Spleen (tissue), 11 donors: ENCODE measurements at regions not wholly inside any gene's neighbourhood (a gene's known extent, or its start where the extent isn't known, plus 50 kb on each side); places are given as distances from the start of the nearest gene placed in this dataset.

Experiments used
- DNase-seq: peaks from one replicate; pipeline ENCODE4 v3.0.0-alpha.2; 2020
- H3K27ac ChIP-seq, 8 donors: fragments of 200-600 bp; sonication (generic) in 7 of 8; 1 replicate in 4 of 8; 2 replicates in 4 of 8; pipeline versions ENCODE4 v1.5.0 to v1.8.0; 2016 to 2021; ENCODE audit warnings: inconsistent platforms in 4 of 8, mild to moderate bottlenecking in 4 of 8, moderate library complexity in 1 of 8
- H3K27me3 ChIP-seq, 7 donors: fragments of 200-600 bp; sonication (generic) in 6 of 7; replicated peaks in 1 of 7; 1 replicate in 4 of 7; 2 replicates in 3 of 7; pipeline versions ENCODE4 v1.5.0 to v1.8.0; 2016 to 2021; ENCODE audit warnings: inconsistent platforms in 3 of 7, mild to moderate bottlenecking in 1 of 7
- H3K36me3 ChIP-seq, 6 donors: fragments of 200-600 bp; sonication (generic) in 5 of 6; 1 replicate in 4 of 6; 2 replicates in 2 of 6; pipeline versions ENCODE4 v1.5.0 to v1.8.0; 2016 to 2021; ENCODE audit warnings: inconsistent platforms in 2 of 6
- H3K4me1 ChIP-seq, 6 donors: fragments of 200-600 bp; sonication (generic) in 5 of 6; 1 replicate in 3 of 6; 2 replicates in 3 of 6; pipeline versions ENCODE4 v1.5.0 to v1.8.0; 2016 to 2021; ENCODE audit warnings: inconsistent platforms in 3 of 6
- H3K4me3 ChIP-seq, 8 donors: fragments of 200-600 bp; sonication (generic) in 7 of 8; 1 replicate in 4 of 8; 2 replicates in 4 of 8; pipeline versions ENCODE4 v1.5.0 to v1.8.0; 2016 to 2021; ENCODE audit warnings: inconsistent platforms in 4 of 8, mild to moderate bottlenecking in 4 of 8, moderate library complexity in 2 of 8
- H3K9me3 ChIP-seq, 8 donors: fragments of 200-600 bp; sonication (generic) in 7 of 8; 1 replicate in 4 of 8; 2 replicates in 4 of 8; pipeline versions ENCODE4 v1.5.0 to v1.8.0; 2016 to 2021; ENCODE audit warnings: inconsistent platforms in 4 of 8
- POLR2A ChIP-seq, 3 donors: fragments of 450-650 bp; IDR thresholded peaks; one replicate each; pipeline ENCODE4 v1.5.1; 2017; ENCODE audit warnings: antibody characterized with exemption in 3 of 3, mild to moderate bottlenecking in 1 of 3
- POLR2AphosphoS5 ChIP-seq, 3 donors: sonication (generic); formaldehyde crosslinking; IDR thresholded peaks; one replicate each; pipeline ENCODE4 v1.5.1; 2017; ENCODE audit warnings: antibody characterized with exemption in 3 of 3
- WGBS, 5 donors: extraction: QIAGEN DNeasy Blood & Tissue Kit in 3 of 5; methylation state at CpG; one replicate each; pipeline versions ENCODE4 v1.1.5 to v1.1.7; 2013 to 2018; 5-methylcytosine and 5-hydroxymethylcytosine counted together
- intact Hi-C: fragments of 100-400 bp; cut with DNase I; formaldehyde crosslinking; loops from one replicate; pipeline ENCODE4 v1.15.0; 2023; ENCODE audit warnings: low total_unique reads
- TF ChIP-seq, protein P1 (sequence below), 11 experiments: fragments of 200-600 bp in 7 of 11; fragments of 450-650 bp in 4 of 11; sonication (generic) in 4 of 11; IDR thresholded peaks in 8 of 11; conservative IDR thresholded peaks in 3 of 11; 1 replicate in 7 of 11; 2 replicates in 4 of 11; pipeline versions ENCODE4 v1.4.0 to v1.8.0; 2016 to 2021; ENCODE audit warnings: antibody characterized with exemption in 11 of 11, inconsistent platforms in 4 of 11, mild to moderate bottlenecking in 1 of 11
- donor health status: healthy with polysubstance abuse.
- donor health status: DM: no; HTN: no; CAD: no; lungs with moderate emphysema.
- donor health status: DM: no; HTN: no; CAD: no.
- donor health status: Bipolar disorder and iron deficiency.
- donor health status: healthy.
- donor health status: DM: no; HTN: no; CAD: no.
- donor health status: DM: yes; HTN: yes; CAD: no.

DNA sequence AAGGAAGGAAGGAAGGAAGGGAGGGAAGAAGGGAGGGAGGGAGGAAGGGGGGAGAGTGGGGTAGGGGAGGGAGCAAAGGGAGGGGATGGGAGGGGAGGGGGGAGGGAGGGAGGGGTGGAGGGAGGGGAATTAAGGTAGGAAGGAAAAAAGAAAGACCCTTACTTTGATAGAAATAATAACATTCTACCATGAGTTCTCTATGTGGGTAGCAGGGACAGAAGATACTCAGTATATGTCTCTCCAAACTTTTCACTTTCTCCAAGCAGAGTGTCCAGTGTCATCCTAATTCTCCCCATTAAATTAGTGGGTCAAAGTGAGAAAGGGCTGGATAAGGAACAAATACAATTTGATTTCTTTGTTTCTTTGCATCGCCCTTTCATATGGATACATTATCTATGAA lies 553.4 kb upstream of the USP15 start:
- H3K36me3 ChIP-seq: no peaks in the 10 kb centered on the region
- intact Hi-C loops: no loop called here
- DNase-seq: no peak
- no peaks in the 10 kb centered on the region for H3K9me3 ChIP-seq
- TF ChIP-seq POLR2A (IDR thresholded peaks at IDR 0.05) (no peak), POLR2AphosphoS5 (IDR thresholded peaks at IDR 0.05) (no peak)
- TF ChIP-seq, protein P1, sequence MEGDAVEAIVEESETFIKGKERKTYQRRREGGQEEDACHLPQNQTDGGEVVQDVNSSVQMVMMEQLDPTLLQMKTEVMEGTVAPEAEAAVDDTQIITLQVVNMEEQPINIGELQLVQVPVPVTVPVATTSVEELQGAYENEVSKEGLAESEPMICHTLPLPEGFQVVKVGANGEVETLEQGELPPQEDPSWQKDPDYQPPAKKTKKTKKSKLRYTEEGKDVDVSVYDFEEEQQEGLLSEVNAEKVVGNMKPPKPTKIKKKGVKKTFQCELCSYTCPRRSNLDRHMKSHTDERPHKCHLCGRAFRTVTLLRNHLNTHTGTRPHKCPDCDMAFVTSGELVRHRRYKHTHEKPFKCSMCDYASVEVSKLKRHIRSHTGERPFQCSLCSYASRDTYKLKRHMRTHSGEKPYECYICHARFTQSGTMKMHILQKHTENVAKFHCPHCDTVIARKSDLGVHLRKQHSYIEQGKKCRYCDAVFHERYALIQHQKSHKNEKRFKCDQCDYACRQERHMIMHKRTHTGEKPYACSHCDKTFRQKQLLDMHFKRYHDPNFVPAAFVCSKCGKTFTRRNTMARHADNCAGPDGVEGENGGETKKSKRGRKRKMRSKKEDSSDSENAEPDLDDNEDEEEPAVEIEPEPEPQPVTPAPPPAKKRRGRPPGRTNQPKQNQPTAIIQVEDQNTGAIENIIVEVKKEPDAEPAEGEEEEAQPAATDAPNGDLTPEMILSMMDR (IDR thresholded peaks at IDR 0.05 in 8 of 11, conservative IDR thresholded peaks at IDR 0.05 in 3 of 11): no peak
- 84 to 96% (median 92%) methylated on average over 1 of the region's 1 CpG for WGBS, 5 donors
- no peak overlapping the region for H3K27ac ChIP-seq
- no peaks in the 10 kb centered on the region for H3K27me3 ChIP-seq
- H3K4me3 ChIP-seq: no peak overlapping the region
- no peaks in the 10 kb centered on the region for H3K4me1 ChIP-seq

- Histone ChIP-seq H3K9me3 (no peaks in the 10 kb centered on the region), H3K36me3 (no peaks in the 10 kb centered on the region), H3K27ac (no peak overlapping the region), H3K4me1 (no peaks in the 10 kb centered on the region), H3K27me3 (no peaks in the 10 kb centered on the region), H3K4me3 (no peak overlapping the region)
- no peak for TF ChIP-seq POLR2A (IDR thresholded peaks at IDR 0.05)
- TF ChIP-seq POLR2AphosphoS5 (IDR thresholded peaks at IDR 0.05): no peak
- TF ChIP-seq, protein P1 (IDR thresholded peaks at IDR 0.05 in 8 of 11, conservative IDR thresholded peaks at IDR 0.05 in 3 of 11): no peak
- 50 to 85% (median 71%) methylated on average over 5 of the region's 5 CpGs for WGBS, 5 donors
- intact Hi-C loops: no loop called here
- DNase-seq: no peak
Observed at GRCh38 chr12:61713121-61713520, 547.1 kb upstream of the USP15 start.

DNA sequence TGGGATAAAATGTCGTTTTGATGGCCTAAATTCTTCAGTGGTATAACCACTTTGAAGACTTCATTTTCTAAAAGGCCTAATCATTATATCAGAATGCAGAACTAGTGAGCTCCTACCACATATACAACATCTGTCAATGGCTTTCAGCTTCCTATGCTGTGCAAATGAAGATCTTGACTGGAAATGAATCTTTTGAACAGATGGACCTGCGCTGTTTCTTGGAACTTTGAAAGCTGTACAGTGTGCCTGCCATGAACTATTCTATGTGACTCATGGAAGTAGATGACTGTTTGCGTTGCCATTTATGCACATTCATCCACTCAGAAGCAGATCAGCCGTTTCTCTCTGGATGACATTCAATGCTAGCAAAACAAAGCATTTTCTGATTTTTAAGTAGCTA lies 542.2 kb upstream of the USP15 start:
- H3K4me1 ChIP-seq: no peaks in the 10 kb centered on the region
- intact Hi-C loops: no loop called here
- H3K36me3 ChIP-seq: no peaks in the 10 kb centered on the region
- no peak overlapping the region for H3K4me3 ChIP-seq
- 53 to 82% (median 78%) methylated on average over 4 of the region's 4 CpGs for WGBS, 5 donors
- H3K27ac ChIP-seq: no peak overlapping the region
- TF ChIP-seq POLR2AphosphoS5 (IDR thresholded peaks at IDR 0.05) (no peak), POLR2A (IDR thresholded peaks at IDR 0.05) (no peak)
- TF ChIP-seq, protein P1 (IDR thresholded peaks at IDR 0.05 in 8 of 11, conservative IDR thresholded peaks at IDR 0.05 in 3 of 11): no peak
- DNase-seq: no peak
- no peaks in the 10 kb centered on the region for H3K9me3 ChIP-seq
- no peaks in the 10 kb centered on the region for H3K27me3 ChIP-seq

DNA sequence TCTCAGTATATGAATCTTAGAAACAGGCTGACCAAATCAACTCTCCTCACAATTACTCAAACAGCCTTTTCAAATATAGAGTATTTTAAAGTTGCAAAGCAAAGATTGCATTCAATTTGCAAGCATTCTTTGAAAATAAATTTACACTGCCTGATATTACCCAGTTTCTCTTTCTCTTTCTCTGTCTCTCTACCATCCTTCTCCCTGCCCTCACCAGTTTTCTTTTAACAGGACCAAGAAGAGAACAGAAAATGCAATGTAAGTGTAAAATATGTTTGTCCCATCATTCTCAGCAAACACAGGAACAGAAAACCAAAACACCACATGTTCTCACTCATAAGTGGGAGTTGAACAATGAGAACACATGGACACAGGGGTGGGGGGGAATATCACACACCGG lies 520.3 kb upstream of the USP15 start:
- TF ChIP-seq, protein P1 (IDR thresholded peaks at IDR 0.05 in 8 of 11, conservative IDR thresholded peaks at IDR 0.05 in 3 of 11): no peak
- TF ChIP-seq POLR2A (IDR thresholded peaks at IDR 0.05): no peak
- TF ChIP-seq POLR2AphosphoS5 (IDR thresholded peaks at IDR 0.05): no peak

More for the DNA sequence above, 520.3 kb upstream of the USP15 start:
- no peaks in the 10 kb centered on the region for H3K36me3 ChIP-seq
- intact Hi-C loops: no loop called here
- H3K27ac ChIP-seq: no peak overlapping the region
- 66 to 87% (median 70%) methylated on average over 1 of the region's 1 CpG for WGBS, 5 donors
- no peak overlapping the region for H3K4me3 ChIP-seq
- H3K4me1 ChIP-seq: no peaks in the 10 kb centered on the region
- no peak for DNase-seq
- H3K27me3 ChIP-seq: no peaks in the 10 kb centered on the region
- peaks cover 0 to 6% (median 0%) of the 10 kb centered on the region in 8 donors for H3K9me3 ChIP-seq
